OCI-LY3 (cell line): ENCODE measurements at regions not wholly inside any gene's neighbourhood (a gene's known extent, or its start where the extent isn't known, plus 50 kb on each side); places are given as distances from the start of the nearest gene placed in this dataset.
"Not testable (repeated sequence)": the region's sequence is repeated elsewhere in the genome, so short reads cannot be mapped to it uniquely, and the experiment has no call there.

Experiments
- H2AFZ ChIP-seq: fragments of 200-600, 300-600 bp; shearing (Covaris generic); 2 replicates; pipeline ENCODE4 v1.6.0; 2014; ENCODE audit warnings: antibody characterized with exemption, low read depth, low read length
- H3K27ac ChIP-seq: fragments of 200-600, 300-600 bp; sonication (generic); 2 replicates; pipeline ENCODE4 v1.5.1; 2014; ENCODE audit warnings: mild to moderate bottlenecking, low read length, moderate library complexity, mixed read lengths
- H3K27me3 ChIP-seq: fragments of 200-600, 300-600 bp; sonication (generic); 2 replicates; pipeline ENCODE4 v1.6.1; 2014; ENCODE audit warnings: low read depth, low read length, mixed read lengths
- H3K36me3 ChIP-seq: fragments of 200-600, 300-600 bp; sonication (generic); replicated peaks from 2 replicates; pipeline ENCODE3; 2014; ENCODE audit warnings: low read depth, low read length, mixed read lengths
- H3K4me1 ChIP-seq: fragments of 300-600, 200-600 bp; sonication (generic); 2 replicates; pipeline ENCODE4 v1.6.1; 2014; ENCODE audit warnings: low read length, mixed read lengths
- H3K4me2 ChIP-seq: fragments of 200-600, 300-600 bp; sonication (generic); 2 replicates; pipeline ENCODE4 v1.6.1; 2014; ENCODE audit warnings: low read length, mixed read lengths
- H3K4me3 ChIP-seq: fragments of 300-600, 200-600 bp; sonication (generic); 2 replicates; pipeline ENCODE4 v1.5.1; 2014; ENCODE audit warnings: antibody characterized with exemption, mild to moderate bottlenecking, low read length, moderate library complexity
- H3K79me2 ChIP-seq: fragments of 300-600, 200-600 bp; shearing (Covaris generic); 2 replicates; pipeline ENCODE4 v1.6.1; 2014; ENCODE audit warnings: mild to moderate bottlenecking, low read length, mixed read lengths
- H3K9ac ChIP-seq: fragments of 300-600, 200-600 bp; shearing (Covaris generic); 2 replicates; pipeline ENCODE4 v1.6.0; 2014; ENCODE audit warnings: mild to moderate bottlenecking, low read length, moderate library complexity
- H3K9me3 ChIP-seq: fragments of 200-600, 300-600 bp; shearing (Covaris generic); 2 replicates; pipeline ENCODE4 v1.6.1; 2014; ENCODE audit warnings: low read length, mixed read lengths; ENCODE audit not compliant: insufficient read depth
- H4K20me1 ChIP-seq: fragments of 200-600, 300-600 bp; sonication (generic); 2 replicates; pipeline ENCODE4 v1.6.1; 2016; ENCODE audit warnings: low read length, mixed read lengths; ENCODE audit not compliant: insufficient read depth
- EZH2phosphoT487 ChIP-seq: fragments of 200-600 bp; shearing (Covaris generic); IDR thresholded peaks from 2 replicates; pipeline ENCODE4 v1.6.1; 2018; ENCODE audit warnings: antibody characterized with exemption, mixed run types, low read depth
- TF ChIP-seq, protein P1 (sequence below): fragments of 200-600, 300-600 bp; sonication (generic); IDR thresholded peaks from 2 replicates; pipeline ENCODE4 v1.5.1; 2014; ENCODE audit warnings: antibody characterized with exemption, low read length, low read depth

GRCh38 chr3:182148360-182148759, 436.6 kb downstream of the SOX2 start:
- H3K4me3 ChIP-seq: no peak overlapping the region
- no peak for TF ChIP-seq EZH2phosphoT487
- TF ChIP-seq, protein P1, sequence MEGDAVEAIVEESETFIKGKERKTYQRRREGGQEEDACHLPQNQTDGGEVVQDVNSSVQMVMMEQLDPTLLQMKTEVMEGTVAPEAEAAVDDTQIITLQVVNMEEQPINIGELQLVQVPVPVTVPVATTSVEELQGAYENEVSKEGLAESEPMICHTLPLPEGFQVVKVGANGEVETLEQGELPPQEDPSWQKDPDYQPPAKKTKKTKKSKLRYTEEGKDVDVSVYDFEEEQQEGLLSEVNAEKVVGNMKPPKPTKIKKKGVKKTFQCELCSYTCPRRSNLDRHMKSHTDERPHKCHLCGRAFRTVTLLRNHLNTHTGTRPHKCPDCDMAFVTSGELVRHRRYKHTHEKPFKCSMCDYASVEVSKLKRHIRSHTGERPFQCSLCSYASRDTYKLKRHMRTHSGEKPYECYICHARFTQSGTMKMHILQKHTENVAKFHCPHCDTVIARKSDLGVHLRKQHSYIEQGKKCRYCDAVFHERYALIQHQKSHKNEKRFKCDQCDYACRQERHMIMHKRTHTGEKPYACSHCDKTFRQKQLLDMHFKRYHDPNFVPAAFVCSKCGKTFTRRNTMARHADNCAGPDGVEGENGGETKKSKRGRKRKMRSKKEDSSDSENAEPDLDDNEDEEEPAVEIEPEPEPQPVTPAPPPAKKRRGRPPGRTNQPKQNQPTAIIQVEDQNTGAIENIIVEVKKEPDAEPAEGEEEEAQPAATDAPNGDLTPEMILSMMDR: no peak

GRCh38 chr3:182149594-182149993, 437.9 kb downstream of the SOX2 start:
- H3K4me3 ChIP-seq: no peak overlapping the region
- H2AFZ ChIP-seq: no peak overlapping the region
- no peak overlapping the region for H3K4me2 ChIP-seq
- TF ChIP-seq, protein P1: no peak
- no peak for TF ChIP-seq EZH2phosphoT487
- no peaks in the 10 kb centered on the region for H3K27me3 ChIP-seq
- no peaks in the 10 kb centered on the region for H3K4me1 ChIP-seq
- H3K79me2 ChIP-seq: no peaks in the 10 kb centered on the region
- no peak overlapping the region for H3K27ac ChIP-seq
- no peaks in the 10 kb centered on the region for H3K9me3 ChIP-seq
- no peaks in the 10 kb centered on the region for H3K36me3 ChIP-seq
- no peaks in the 10 kb centered on the region for H4K20me1 ChIP-seq
- H3K9ac ChIP-seq: no peak overlapping the region

More at GRCh38 chr3:182148360-182148759, 436.6 kb downstream of the SOX2 start:
- Histone ChIP-seq H3K79me2 (no peaks in the 10 kb centered on the region), H4K20me1 (no peaks in the 10 kb centered on the region), H3K4me2 (no peak overlapping the region), H3K27ac (no peak overlapping the region), H3K9ac (no peak overlapping the region), H3K9me3 (no peaks in the 10 kb centered on the region), H3K36me3 (no peaks in the 10 kb centered on the region), H3K4me1 (no peaks in the 10 kb centered on the region), H2AFZ (no peak overlapping the region), H3K27me3 (no peaks in the 10 kb centered on the region)

- H3K4me1 ChIP-seq, H3K36me3 ChIP-seq, H3K9ac ChIP-seq, H3K27me3 ChIP-seq, H4K20me1 ChIP-seq, H3K79me2 ChIP-seq, H3K4me3 ChIP-seq, H2AFZ ChIP-seq, H3K27ac ChIP-seq, H3K4me2 ChIP-seq, H3K9me3 ChIP-seq: not testable (repeated sequence)
Measured at GRCh38 chr3:182156326-182156725, 444.6 kb downstream of the SOX2 start.

DNA sequence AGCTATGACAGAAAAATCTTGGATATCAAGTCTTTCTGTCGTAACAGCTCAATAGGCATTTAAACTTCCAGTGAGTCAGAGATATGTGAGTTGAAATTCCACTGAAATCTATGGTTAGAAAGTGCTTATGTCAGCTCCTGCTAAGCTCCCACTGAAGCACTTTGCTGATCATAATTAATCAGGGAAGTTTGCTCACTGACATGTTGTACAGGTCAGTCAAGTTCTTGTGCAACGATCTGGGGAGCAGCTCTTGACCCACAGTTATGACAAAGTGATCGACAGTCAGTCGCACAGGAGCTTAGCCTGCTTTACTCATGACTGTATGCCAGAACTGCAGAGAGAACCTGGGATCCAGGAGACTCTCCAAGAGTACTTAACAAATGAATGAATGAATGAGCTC, 453.5 kb downstream of the SOX2 start:
- no peak overlapping the region for H3K4me3 ChIP-seq

More for the DNA sequence above, 453.5 kb downstream of the SOX2 start:
- no peaks in the 10 kb centered on the region for H3K9me3 ChIP-seq
- H2AFZ ChIP-seq: no peak overlapping the region
- no peak overlapping the region for H3K9ac ChIP-seq
- no peaks in the 10 kb centered on the region for H4K20me1 ChIP-seq
- no peaks in the 10 kb centered on the region for H3K27me3 ChIP-seq
- H3K27ac ChIP-seq: no peak overlapping the region
- no peaks in the 10 kb centered on the region for H3K79me2 ChIP-seq
- H3K36me3 ChIP-seq: no peaks in the 10 kb centered on the region
- no peaks in the 10 kb centered on the region for H3K4me1 ChIP-seq
- H3K4me2 ChIP-seq: no peak overlapping the region
- TF ChIP-seq EZH2phosphoT487: no peak
- TF ChIP-seq, protein P1: no peak
